Gastroesophageal sphincter (tissue), 4 donors: ENCODE measurements at regions not wholly inside any gene's neighbourhood (a gene's known extent, or its start where the extent isn't known, plus 50 kb on each side); places are given as distances from the start of the nearest gene placed in this dataset.

Experiments used
- ATAC-seq: fragments of 150-250 bp; one replicate; pipeline ENCODE4 v1.9.1; 2016; ENCODE audit warnings: mild to moderate bottlenecking, moderate library complexity
- H3K27ac ChIP-seq, 4 donors: fragments of 200-600 bp; sonication (generic) in 3 of 4; 1 replicate in 3 of 4; 2 replicates in 1 of 4; pipeline ENCODE4 v1.5.1; 2016 to 2019
- H3K27me3 ChIP-seq: fragments of 200-600 bp; sonication (generic); one replicate; pipeline ENCODE4 v1.5.1; 2019
- H3K36me3 ChIP-seq, 2 donors: fragments of 200-600 bp; sonication (generic); one replicate each; pipeline ENCODE4 v1.5.1; 2019; ENCODE audit warnings: control low read depth in 1 of 2
- H3K4me1 ChIP-seq, 3 donors: fragments of 200-600 bp; sonication (generic); 1 replicate in 2 of 3; 2 replicates in 1 of 3; pipeline ENCODE4 v1.5.1; 2016 to 2019; ENCODE audit warnings: control low read depth in 2 of 3
- H3K4me3 ChIP-seq, 2 donors: fragments of 200-600 bp; sonication (generic); one replicate each; pipeline ENCODE4 v1.5.1; 2019; ENCODE audit warnings: mild to moderate bottlenecking in 1 of 2, moderate library complexity in 1 of 2
- H3K9me3 ChIP-seq, 3 donors: fragments of 200-600 bp; sonication (generic); one replicate each; pipeline ENCODE4 v1.5.1; 2017 to 2019; ENCODE audit warnings: control low read depth in 2 of 3
- EP300 ChIP-seq: sonication (generic); formaldehyde crosslinking; IDR thresholded peaks from one replicate; pipeline ENCODE4 v1.6.1; 2017; ENCODE audit warnings: antibody characterized with exemption, mild to moderate bottlenecking
- POLR2A ChIP-seq, 2 donors: fragments of 450-650 bp; IDR thresholded peaks; one replicate each; pipeline ENCODE4 v1.6.1; 2017; ENCODE audit warnings: antibody characterized with exemption in 2 of 2, mild to moderate bottlenecking in 2 of 2, moderate library complexity in 1 of 2
- POLR2AphosphoS5 ChIP-seq: sonication (generic); formaldehyde crosslinking; IDR thresholded peaks from one replicate; pipeline ENCODE4 v1.6.1; 2017; ENCODE audit warnings: antibody characterized with exemption
- WGBS, 2 donors: methylation state at CpG; one replicate each; pipeline ENCODE4 v1.1.5; 2018; ENCODE audit warnings: low coverage in 1 of 2; 5-methylcytosine and 5-hydroxymethylcytosine counted together
- TF ChIP-seq, protein P1 (sequence below), 4 experiments: fragments of 200-600 bp in 2 of 4; fragments of 450-650 bp in 2 of 4; sonication (generic) in 1 of 4; IDR thresholded peaks; one replicate each; pipeline ENCODE4 v1.5.1; 2017 to 2019; ENCODE audit warnings: antibody characterized with exemption in 4 of 4, mild to moderate bottlenecking in 2 of 4, moderate library complexity in 2 of 4

DNA sequence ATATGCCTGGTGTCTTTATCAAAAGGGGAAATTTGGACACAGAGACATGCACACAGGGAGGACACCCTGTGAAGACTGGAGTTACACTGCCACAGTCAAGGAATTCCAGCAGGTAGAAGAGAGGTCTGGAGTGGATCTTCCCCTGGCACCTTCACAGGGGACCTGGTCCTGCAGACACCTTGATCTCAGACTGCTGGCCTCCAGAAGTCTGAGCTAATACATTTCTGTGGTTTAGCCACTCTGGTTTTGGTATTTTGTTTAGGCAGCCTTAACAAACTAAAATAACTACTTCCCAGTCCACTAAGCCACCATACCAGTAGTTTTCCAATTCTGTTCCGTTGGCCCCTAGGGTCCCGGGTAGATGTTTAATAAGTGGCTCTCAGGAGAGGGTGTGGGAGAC is 164.7 kb downstream of the SETD4 start:
- no peak for TF ChIP-seq EP300
- no peak for TF ChIP-seq POLR2AphosphoS5
- TF ChIP-seq, protein P1, sequence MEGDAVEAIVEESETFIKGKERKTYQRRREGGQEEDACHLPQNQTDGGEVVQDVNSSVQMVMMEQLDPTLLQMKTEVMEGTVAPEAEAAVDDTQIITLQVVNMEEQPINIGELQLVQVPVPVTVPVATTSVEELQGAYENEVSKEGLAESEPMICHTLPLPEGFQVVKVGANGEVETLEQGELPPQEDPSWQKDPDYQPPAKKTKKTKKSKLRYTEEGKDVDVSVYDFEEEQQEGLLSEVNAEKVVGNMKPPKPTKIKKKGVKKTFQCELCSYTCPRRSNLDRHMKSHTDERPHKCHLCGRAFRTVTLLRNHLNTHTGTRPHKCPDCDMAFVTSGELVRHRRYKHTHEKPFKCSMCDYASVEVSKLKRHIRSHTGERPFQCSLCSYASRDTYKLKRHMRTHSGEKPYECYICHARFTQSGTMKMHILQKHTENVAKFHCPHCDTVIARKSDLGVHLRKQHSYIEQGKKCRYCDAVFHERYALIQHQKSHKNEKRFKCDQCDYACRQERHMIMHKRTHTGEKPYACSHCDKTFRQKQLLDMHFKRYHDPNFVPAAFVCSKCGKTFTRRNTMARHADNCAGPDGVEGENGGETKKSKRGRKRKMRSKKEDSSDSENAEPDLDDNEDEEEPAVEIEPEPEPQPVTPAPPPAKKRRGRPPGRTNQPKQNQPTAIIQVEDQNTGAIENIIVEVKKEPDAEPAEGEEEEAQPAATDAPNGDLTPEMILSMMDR (IDR thresholded peaks at IDR 0.05) = no peak
- no peak for TF ChIP-seq POLR2A (IDR thresholded peaks at IDR 0.05)
- Histone ChIP-seq H3K9me3 (peaks cover 0 to 6% (median 0%) of the 10 kb centered on the region in 3 donors), H3K4me3 (no peak overlapping the region), H3K36me3 (no peaks in the 10 kb centered on the region), H3K27ac (no peak overlapping the region), H3K27me3 (peaks cover 20% of the 10 kb centered on the region), H3K4me1 (no peaks in the 10 kb centered on the region)
- WGBS, 2 donors = 100% methylated on average over 1 to 2 of the region's 2 CpGs
- no peak for ATAC-seq

GRCh38 chr21:35893156-35893555 is 167.2 kb downstream of the SETD4 start:
- Histone ChIP-seq H3K4me1 (no peaks in the 10 kb centered on the region), H3K27me3 (peaks cover 20% of the 10 kb centered on the region), H3K4me3 (no peak overlapping the region), H3K9me3 (peaks cover 0 to 6% (median 0%) of the 10 kb centered on the region in 3 donors), H3K36me3 (no peaks in the 10 kb centered on the region), H3K27ac (no peak overlapping the region)
- TF ChIP-seq EP300 = no peak
- TF ChIP-seq POLR2AphosphoS5 = no peak
- TF ChIP-seq, protein P1 (IDR thresholded peaks at IDR 0.05) = no peak
- TF ChIP-seq POLR2A (IDR thresholded peaks at IDR 0.05) = no peak
- 94% methylated on average over 3 of the region's 3 CpGs; no CpG with 5 or more reads in 1 of the 2 donors for WGBS, 2 donors
- no peak for ATAC-seq

- ATAC-seq = no peak
- TF ChIP-seq POLR2A (IDR thresholded peaks at IDR 0.05) (no peak), POLR2AphosphoS5 (no peak), EP300 (no peak)
- TF ChIP-seq, protein P1 (IDR thresholded peaks at IDR 0.05) = no peak
- no peaks in the 10 kb centered on the region for H3K36me3 ChIP-seq
- peaks cover 9% of the 10 kb centered on the region for H3K27me3 ChIP-seq
- 91 to 94% methylated on average over 17 to 21 of the region's 40 CpGs for WGBS, 2 donors
- H3K4me3 ChIP-seq = no peak overlapping the region
- H3K4me1 ChIP-seq = no peaks in the 10 kb centered on the region
- H3K27ac ChIP-seq = no peak overlapping the region
- H3K9me3 ChIP-seq = no peaks in the 10 kb centered on the region
Observed at GRCh38 chr21:35886887-35887286, 173.4 kb downstream of the SETD4 start.

- Histone ChIP-seq H3K36me3 (no peaks in the 10 kb centered on the region), H3K4me1 (no peaks in the 10 kb centered on the region), H3K27ac (no peak overlapping the region), H3K4me3 (no peak overlapping the region), H3K9me3 (no peaks in the 10 kb centered on the region), H3K27me3 (peaks cover 15% of the 10 kb centered on the region)
- WGBS, 2 donors = 81 to 91% methylated on average over 4 to 6 of the region's 7 CpGs
- TF ChIP-seq POLR2AphosphoS5 = no peak
- no peak for TF ChIP-seq POLR2A (IDR thresholded peaks at IDR 0.05)
- TF ChIP-seq EP300 = no peak
- TF ChIP-seq, protein P1 (IDR thresholded peaks at IDR 0.05) = no peak
- ATAC-seq = no peak
Observed at GRCh38 chr21:35885942-35886541, 174.3 kb downstream of the SETD4 start.

DNA sequence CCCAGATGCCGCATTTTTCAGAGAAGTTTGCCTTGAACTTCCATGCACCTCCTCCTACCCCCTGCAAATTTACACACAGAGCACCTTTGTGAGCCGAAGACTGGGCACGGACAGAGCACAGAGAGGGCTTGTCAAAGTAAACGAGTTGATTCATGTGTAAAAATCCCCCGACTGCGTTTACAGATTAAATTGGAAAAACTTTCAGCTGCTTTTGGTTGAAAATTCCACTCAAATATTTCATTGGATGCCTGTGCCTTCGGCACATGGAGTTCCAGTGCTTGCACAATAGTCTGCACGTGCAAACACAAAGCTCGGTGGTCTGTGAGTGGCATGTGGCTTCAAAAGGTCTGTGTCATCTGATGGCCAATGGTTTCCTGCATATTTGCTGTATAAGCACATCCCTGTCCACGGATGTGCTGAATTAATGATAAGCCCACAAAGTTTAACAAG is 177.5 kb downstream of the SETD4 start:
- no peak for TF ChIP-seq EP300
- no peak for TF ChIP-seq POLR2AphosphoS5
- TF ChIP-seq, protein P1 (IDR thresholded peaks at IDR 0.05) = no peak
- no peak for TF ChIP-seq POLR2A (IDR thresholded peaks at IDR 0.05)
- no peak overlapping the region for H3K27ac ChIP-seq
- H3K9me3 ChIP-seq = no peaks in the 10 kb centered on the region
- no peak overlapping the region for H3K4me3 ChIP-seq
- no peaks in the 10 kb centered on the region for H3K36me3 ChIP-seq
- WGBS, 2 donors = 13 to 29% methylated on average over 9 to 10 of the region's 10 CpGs
- no peak for ATAC-seq
- H3K4me1 ChIP-seq = no peaks in the 10 kb centered on the region
- H3K27me3 ChIP-seq = peaks cover 22% of the 10 kb centered on the region
